Neutrophil (primary cell): ENCODE measurements at regions not wholly inside any gene's neighbourhood (a gene's known extent, or its start where the extent isn't known, plus 50 kb on each side); places are given as distances from the start of the nearest gene placed in this dataset.

Experiments
- H3K27ac ChIP-seq: fragments of 200-600 bp; sonication (generic); 2 replicates; pipeline ENCODE4 v1.5.1; 2016; ENCODE audit warnings: mild to moderate bottlenecking, moderate library complexity
- H3K27me3 ChIP-seq: fragments of 200-600 bp; sonication (generic); 2 replicates; pipeline ENCODE4 v1.6.0; 2016; ENCODE audit warnings: mild to moderate bottlenecking
- H3K36me3 ChIP-seq: fragments of 200-600 bp; sonication (generic); 2 replicates; pipeline ENCODE4 v1.5.1; 2017
- H3K4me1 ChIP-seq, 2 experiments: fragments of 200-600 bp in 1 of 2; sonication (generic) in 1 of 2; 1 replicate in 1 of 2; 2 replicates in 1 of 2; pipeline versions ENCODE4 v1.5.1 to v1.6.1; 2013 to 2016; ENCODE audit warnings: low read depth in 1 of 2, low read length in 1 of 2, mild to moderate bottlenecking in 1 of 2, moderate library complexity in 1 of 2; ENCODE audit not compliant: control insufficient read depth in 1 of 2, insufficient read depth in 1 of 2
- H3K4me3 ChIP-seq, 2 experiments: fragments of 200-600 bp in 1 of 2; sonication (generic) in 1 of 2; 1 replicate in 1 of 2; 2 replicates in 1 of 2; pipeline ENCODE4 v1.5.1; 2013 to 2016; ENCODE audit warnings: low read depth in 1 of 2, low read length in 1 of 2, mild to moderate bottlenecking in 1 of 2, moderate library complexity in 1 of 2
- H3K9me3 ChIP-seq: fragments of 200-600 bp; sonication (generic); 2 replicates; pipeline ENCODE4 v1.5.1; 2016
- TF ChIP-seq, protein P1 (sequence below): fragments of 200-600 bp; sonication (generic); IDR thresholded peaks from 2 replicates; pipeline ENCODE4 v1.5.1; 2016; ENCODE audit warnings: antibody characterized with exemption

DNA sequence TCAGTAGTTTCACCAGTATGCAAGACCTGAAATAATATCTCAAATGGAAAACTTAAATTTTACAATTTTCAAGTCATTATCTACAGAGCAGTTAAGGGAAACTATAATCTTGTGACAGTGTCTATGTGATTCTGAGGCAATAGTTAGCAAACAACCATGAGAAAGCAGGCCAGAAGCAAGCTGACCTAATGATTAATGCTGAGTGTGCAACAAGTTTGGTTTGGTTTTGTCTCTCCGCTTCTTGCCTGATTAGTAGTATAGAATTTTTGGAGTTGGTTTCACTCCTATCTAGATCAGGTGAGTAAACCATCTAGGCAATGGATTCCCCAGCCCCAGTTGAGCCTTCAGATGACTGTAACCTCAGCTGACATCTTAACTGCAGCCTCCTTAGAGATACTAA is 212.9 kb upstream of the NAV3 start:
- no peaks in the 10 kb centered on the region for H3K4me1 ChIP-seq
- TF ChIP-seq, protein P1, sequence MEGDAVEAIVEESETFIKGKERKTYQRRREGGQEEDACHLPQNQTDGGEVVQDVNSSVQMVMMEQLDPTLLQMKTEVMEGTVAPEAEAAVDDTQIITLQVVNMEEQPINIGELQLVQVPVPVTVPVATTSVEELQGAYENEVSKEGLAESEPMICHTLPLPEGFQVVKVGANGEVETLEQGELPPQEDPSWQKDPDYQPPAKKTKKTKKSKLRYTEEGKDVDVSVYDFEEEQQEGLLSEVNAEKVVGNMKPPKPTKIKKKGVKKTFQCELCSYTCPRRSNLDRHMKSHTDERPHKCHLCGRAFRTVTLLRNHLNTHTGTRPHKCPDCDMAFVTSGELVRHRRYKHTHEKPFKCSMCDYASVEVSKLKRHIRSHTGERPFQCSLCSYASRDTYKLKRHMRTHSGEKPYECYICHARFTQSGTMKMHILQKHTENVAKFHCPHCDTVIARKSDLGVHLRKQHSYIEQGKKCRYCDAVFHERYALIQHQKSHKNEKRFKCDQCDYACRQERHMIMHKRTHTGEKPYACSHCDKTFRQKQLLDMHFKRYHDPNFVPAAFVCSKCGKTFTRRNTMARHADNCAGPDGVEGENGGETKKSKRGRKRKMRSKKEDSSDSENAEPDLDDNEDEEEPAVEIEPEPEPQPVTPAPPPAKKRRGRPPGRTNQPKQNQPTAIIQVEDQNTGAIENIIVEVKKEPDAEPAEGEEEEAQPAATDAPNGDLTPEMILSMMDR: no peak

DNA sequence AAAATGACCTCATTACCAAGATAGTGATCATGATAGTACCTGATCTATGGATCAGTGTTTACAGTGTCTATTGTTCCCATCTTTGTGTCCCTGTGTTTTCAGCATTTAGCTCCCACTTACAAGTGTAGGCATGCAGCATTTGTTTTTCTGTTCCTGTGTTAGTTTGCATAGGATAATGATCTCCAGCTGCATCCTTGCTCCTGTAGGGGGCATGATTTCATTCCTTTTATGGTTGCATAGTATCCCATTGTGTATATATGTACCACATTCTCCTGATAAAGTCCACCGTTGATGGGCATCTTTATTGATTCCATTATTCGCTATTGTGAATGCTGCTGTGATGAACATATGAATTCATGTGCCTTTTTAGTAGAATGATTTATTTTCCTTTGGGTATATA is 215.4 kb upstream of the NAV3 start:
- TF ChIP-seq, protein P1: no peak
- Histone ChIP-seq H3K9me3 (no peaks in the 10 kb centered on the region), H3K4me3 (no peak overlapping the region), H3K36me3 (no peaks in the 10 kb centered on the region), H3K27me3 (no peaks in the 10 kb centered on the region), H3K27ac (no peak overlapping the region), H3K4me1 (no peaks in the 10 kb centered on the region)

More for the DNA sequence above, 212.9 kb upstream of the NAV3 start:
- H3K4me3 ChIP-seq: no peak overlapping the region
- H3K36me3 ChIP-seq: no peaks in the 10 kb centered on the region
- H3K9me3 ChIP-seq: no peaks in the 10 kb centered on the region
- no peaks in the 10 kb centered on the region for H3K27me3 ChIP-seq
- no peak overlapping the region for H3K27ac ChIP-seq

GRCh38 chr12:77613411-77613810 is 217.3 kb upstream of the NAV3 start:
- H3K27ac ChIP-seq: no peak overlapping the region
- no peaks in the 10 kb centered on the region for H3K27me3 ChIP-seq
- no peaks in the 10 kb centered on the region for H3K9me3 ChIP-seq
- no peak overlapping the region for H3K4me3 ChIP-seq
- no peaks in the 10 kb centered on the region for H3K4me1 ChIP-seq
- TF ChIP-seq, protein P1: no peak
- H3K36me3 ChIP-seq: no peaks in the 10 kb centered on the region

DNA sequence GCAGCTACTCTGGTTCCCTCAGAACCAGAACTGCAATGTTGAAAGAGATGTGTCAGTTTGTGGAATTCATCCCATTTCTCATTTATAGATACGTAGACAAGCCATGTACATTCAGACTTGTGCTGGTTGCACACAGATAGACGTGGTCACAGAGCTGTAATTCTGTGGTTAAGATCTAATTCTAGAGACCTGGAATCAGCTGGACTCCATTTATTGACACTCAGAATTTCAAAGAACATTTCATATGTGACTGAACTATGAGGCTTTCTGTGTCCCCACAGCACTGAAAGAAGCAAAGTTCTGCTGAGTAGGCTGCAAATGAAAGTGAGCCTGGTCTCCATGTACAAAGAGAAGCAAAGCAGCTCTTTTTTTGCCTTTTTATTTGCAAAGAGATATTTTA is 220.2 kb upstream of the NAV3 start:
- Histone ChIP-seq H3K36me3 (no peaks in the 10 kb centered on the region), H3K4me1 (no peaks in the 10 kb centered on the region), H3K27ac (no peak overlapping the region), H3K27me3 (no peaks in the 10 kb centered on the region), H3K9me3 (no peaks in the 10 kb centered on the region), H3K4me3 (no peak overlapping the region)
- TF ChIP-seq, protein P1: no peak

DNA sequence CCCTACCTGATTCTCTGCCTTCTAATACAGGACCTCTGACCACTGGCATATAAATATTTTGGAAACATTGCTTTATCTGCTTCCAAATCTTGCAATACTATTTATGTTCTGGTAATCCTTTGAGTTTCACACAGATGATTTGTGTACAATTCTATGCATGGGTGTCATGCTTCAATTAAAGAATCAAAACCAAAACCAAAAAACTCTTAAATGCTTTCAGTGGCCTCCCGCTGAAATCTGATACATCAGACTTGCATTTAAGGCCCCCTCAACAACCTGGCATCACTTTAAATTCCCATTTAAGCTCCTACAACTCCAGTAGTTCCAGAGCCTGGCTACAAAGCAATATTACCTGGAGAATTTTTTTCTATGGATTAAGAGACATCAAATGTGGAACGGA is 221.7 kb upstream of the NAV3 start:
- Histone ChIP-seq H3K27me3 (no peaks in the 10 kb centered on the region), H3K27ac (no peak overlapping the region), H3K36me3 (no peaks in the 10 kb centered on the region), H3K4me1 (no peaks in the 10 kb centered on the region), H3K4me3 (no peak overlapping the region), H3K9me3 (no peaks in the 10 kb centered on the region)
- TF ChIP-seq, protein P1: no peak

DNA sequence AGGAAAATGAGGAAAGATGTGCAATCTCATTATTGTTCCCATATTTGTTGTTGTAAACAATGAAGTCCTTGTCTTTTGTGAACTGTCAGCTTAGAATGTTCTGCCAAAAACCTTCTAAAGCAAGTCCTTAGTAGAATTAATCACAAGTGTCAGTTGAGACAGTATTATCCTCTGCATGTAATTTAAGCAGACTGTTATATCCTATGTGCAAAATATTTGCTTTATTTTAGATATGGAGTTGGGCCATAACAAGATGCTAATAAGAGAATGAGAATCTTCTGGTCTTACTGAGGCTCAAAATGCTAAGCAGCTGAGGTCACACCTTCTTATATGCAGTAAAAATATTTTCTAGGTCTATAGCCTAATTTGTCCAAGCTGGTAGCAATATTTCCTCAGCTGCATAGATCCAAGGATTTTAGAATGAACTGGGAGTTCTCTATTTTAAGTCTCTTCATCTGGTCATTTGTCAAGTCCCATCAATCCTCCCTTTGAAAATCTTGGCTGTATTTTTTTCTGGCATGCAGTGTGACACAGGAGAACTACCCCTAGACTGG is 222.3 kb upstream of the NAV3 start:
- H3K9me3 ChIP-seq: no peaks in the 10 kb centered on the region
- TF ChIP-seq, protein P1: no peak
- no peaks in the 10 kb centered on the region for H3K36me3 ChIP-seq
- no peak overlapping the region for H3K27ac ChIP-seq
- H3K27me3 ChIP-seq: no peaks in the 10 kb centered on the region
- no peak overlapping the region for H3K4me3 ChIP-seq
- no peaks in the 10 kb centered on the region for H3K4me1 ChIP-seq
